ENCODE measurements at regions not wholly inside any gene's neighbourhood (a gene's known extent, or its start where the extent isn't known, plus 50 kb on each side); places are given as distances from the start of the nearest gene placed in this dataset.

DNA sequence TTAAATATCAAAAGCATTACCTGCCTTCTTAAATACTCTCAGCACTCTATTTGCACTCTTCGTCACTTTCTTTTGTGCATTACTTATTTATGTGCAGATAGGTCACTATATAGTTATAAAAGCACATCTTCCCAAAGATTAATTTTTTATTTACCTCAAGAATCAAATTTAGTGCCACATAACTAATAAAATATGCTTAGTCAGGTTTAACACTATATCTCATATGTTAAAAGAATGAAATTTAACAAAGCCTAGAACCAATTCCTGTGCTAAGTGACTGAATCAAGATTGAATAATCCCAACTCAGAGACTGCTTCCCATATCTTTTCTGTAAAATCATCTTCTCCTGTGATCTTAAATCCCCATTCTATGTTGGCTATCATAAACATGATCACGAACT, 957.5 kb upstream of the NXPH2 start:
- Histone ChIP-seq H3K27me3 (ENCODE audit: control insufficient read depth in 4 of 4, insufficient read depth in 4 of 4, low read length in 3 of 4) (no peaks in the 10 kb centered on the region), H3K36me3 (ENCODE audit: control insufficient read depth in 4 of 4, insufficient read depth in 3 of 4, low read depth in 1 of 4, low read length in 3 of 4) (no peaks in the 10 kb centered on the region), H3K9ac (ENCODE audit: low read depth in 1 of 2, low read length in 2 of 2) (no peak overlapping the region), H3K4me1 (ENCODE audit: control insufficient read depth in 4 of 4, insufficient read depth in 4 of 4, low read length in 3 of 4) (no peaks in the 10 kb centered on the region), H3K9me3 (ENCODE audit: control insufficient read depth in 4 of 4, low read length in 3 of 4) (no peaks in the 10 kb centered on the region), H3K4me3 (ENCODE audit: low read depth in 1 of 3, low read length in 3 of 3) (no peak overlapping the region), H3K27ac (ENCODE audit: low read depth in 1 of 2, low read length in 2 of 2) (no peak overlapping the region)
- TF ChIP-seq YY1 (IDR thresholded peaks at IDR 0.05): no peak
- no peak for TF ChIP-seq GABPA (IDR thresholded peaks at IDR 0.05 in 1 of 2, conservative IDR thresholded peaks at IDR 0.05 in 1 of 2)
- TF ChIP-seq SP1 (IDR thresholded peaks at IDR 0.05): no peak
- TF ChIP-seq, protein P1, sequence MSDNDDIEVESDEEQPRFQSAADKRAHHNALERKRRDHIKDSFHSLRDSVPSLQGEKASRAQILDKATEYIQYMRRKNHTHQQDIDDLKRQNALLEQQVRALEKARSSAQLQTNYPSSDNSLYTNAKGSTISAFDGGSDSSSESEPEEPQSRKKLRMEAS (IDR thresholded peaks at IDR 0.05): no peak
- TF ChIP-seq, protein P2, sequence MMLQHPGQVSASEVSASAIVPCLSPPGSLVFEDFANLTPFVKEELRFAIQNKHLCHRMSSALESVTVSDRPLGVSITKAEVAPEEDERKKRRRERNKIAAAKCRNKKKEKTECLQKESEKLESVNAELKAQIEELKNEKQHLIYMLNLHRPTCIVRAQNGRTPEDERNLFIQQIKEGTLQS (IDR thresholded peaks at IDR 0.05): no peak
- no peak for TF ChIP-seq FOXA1 (IDR thresholded peaks at IDR 0.05)
- no peak for DNase-seq (ENCODE audit: low spot score)
- 67% methylated on average over 2 of the region's 2 CpGs for WGBS

DNA sequence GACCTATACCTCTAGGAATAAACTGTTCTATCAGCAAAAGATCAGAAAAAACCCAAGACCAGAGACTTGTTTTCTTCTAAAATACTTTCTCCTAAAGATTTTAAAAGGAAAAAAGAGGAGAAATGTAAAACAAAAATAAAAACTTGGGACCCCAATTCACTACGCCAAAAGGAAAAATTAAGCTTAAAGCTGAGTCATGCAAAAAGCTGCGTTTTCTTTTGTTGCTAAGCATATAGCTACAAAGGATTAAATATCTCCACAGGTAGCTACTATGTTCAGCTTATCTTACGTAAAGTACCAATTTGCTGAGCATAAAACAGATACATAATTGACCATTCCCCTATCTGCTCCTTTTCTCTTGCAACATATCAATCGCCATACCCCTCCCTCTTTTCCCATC, 950.0 kb upstream of the NXPH2 start:
- TF ChIP-seq, protein P3, sequence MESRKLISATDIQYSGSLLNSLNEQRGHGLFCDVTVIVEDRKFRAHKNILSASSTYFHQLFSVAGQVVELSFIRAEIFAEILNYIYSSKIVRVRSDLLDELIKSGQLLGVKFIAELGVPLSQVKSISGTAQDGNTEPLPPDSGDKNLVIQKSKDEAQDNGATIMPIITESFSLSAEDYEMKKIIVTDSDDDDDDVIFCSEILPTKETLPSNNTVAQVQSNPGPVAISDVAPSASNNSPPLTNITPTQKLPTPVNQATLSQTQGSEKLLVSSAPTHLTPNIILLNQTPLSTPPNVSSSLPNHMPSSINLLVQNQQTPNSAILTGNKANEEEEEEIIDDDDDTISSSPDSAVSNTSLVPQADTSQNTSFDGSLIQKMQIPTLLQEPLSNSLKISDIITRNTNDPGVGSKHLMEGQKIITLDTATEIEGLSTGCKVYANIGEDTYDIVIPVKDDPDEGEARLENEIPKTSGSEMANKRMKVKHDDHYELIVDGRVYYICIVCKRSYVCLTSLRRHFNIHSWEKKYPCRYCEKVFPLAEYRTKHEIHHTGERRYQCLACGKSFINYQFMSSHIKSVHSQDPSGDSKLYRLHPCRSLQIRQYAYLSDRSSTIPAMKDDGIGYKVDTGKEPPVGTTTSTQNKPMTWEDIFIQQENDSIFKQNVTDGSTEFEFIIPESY (IDR thresholded peaks at IDR 0.05): no peak
- TF ChIP-seq HNF4G (IDR thresholded peaks at IDR 0.05) (no peak), JUND (IDR thresholded peaks at IDR 0.05) (no peak), FOXA2 (IDR thresholded peaks at IDR 0.05) (no peak), NR2F2 (IDR thresholded peaks at IDR 0.05) (no peak), TAF1 (conservative IDR thresholded peaks at IDR 0.05) (no peak), HNF4A (conservative IDR thresholded peaks at IDR 0.05) (no peak), YY1 (IDR thresholded peaks at IDR 0.05) (no peak), GABPA (IDR thresholded peaks at IDR 0.05 in 1 of 2, conservative IDR thresholded peaks at IDR 0.05 in 1 of 2) (no peak), EGR1 (IDR thresholded peaks at IDR 0.05; ENCODE audit: low read depth in 2 of 2) (no peak), RAD21 (IDR thresholded peaks at IDR 0.05) (no peak)
- TF ChIP-seq, protein P1 (IDR thresholded peaks at IDR 0.05): no peak
- TF ChIP-seq, protein P4, sequence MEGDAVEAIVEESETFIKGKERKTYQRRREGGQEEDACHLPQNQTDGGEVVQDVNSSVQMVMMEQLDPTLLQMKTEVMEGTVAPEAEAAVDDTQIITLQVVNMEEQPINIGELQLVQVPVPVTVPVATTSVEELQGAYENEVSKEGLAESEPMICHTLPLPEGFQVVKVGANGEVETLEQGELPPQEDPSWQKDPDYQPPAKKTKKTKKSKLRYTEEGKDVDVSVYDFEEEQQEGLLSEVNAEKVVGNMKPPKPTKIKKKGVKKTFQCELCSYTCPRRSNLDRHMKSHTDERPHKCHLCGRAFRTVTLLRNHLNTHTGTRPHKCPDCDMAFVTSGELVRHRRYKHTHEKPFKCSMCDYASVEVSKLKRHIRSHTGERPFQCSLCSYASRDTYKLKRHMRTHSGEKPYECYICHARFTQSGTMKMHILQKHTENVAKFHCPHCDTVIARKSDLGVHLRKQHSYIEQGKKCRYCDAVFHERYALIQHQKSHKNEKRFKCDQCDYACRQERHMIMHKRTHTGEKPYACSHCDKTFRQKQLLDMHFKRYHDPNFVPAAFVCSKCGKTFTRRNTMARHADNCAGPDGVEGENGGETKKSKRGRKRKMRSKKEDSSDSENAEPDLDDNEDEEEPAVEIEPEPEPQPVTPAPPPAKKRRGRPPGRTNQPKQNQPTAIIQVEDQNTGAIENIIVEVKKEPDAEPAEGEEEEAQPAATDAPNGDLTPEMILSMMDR (IDR thresholded peaks at IDR 0.05; ENCODE audit: low read depth, low read length, missing input control): no peak
- TF ChIP-seq, protein P2 (IDR thresholded peaks at IDR 0.05): no peak
- H3K9ac ChIP-seq (ENCODE audit: low read depth in 1 of 2, low read length in 2 of 2): no peak overlapping the region
- H3K27me3 ChIP-seq (ENCODE audit: control insufficient read depth in 4 of 4, insufficient read depth in 4 of 4, low read length in 3 of 4): no peaks in the 10 kb centered on the region
- DNase-seq (ENCODE audit: low spot score): no peak
- H3K4me1 ChIP-seq (ENCODE audit: control insufficient read depth in 4 of 4, insufficient read depth in 4 of 4, low read length in 3 of 4): no peaks in the 10 kb centered on the region
- H3K36me3 ChIP-seq (ENCODE audit: control insufficient read depth in 4 of 4, insufficient read depth in 3 of 4, low read depth in 1 of 4, low read length in 3 of 4): no peaks in the 10 kb centered on the region
- no peak overlapping the region for H3K27ac ChIP-seq (ENCODE audit: low read depth in 1 of 2, low read length in 2 of 2)
- H3K4me3 ChIP-seq (ENCODE audit: low read depth in 1 of 3, low read length in 3 of 3): no peak overlapping the region
- H3K9me3 ChIP-seq (ENCODE audit: control insufficient read depth in 4 of 4, low read length in 3 of 4): no peaks in the 10 kb centered on the region
- WGBS: 65% methylated on average over 4 of the region's 4 CpGs

Measured in liver (tissue), 8 donors.